T-helper 2 cell (primary cell): ENCODE measurements at regions not wholly inside any gene's neighbourhood (a gene's known extent, or its start where the extent isn't known, plus 50 kb on each side); places are given as distances from the start of the nearest gene placed in this dataset.

Experiments used
- DNase-seq, 5 experiments: peaks; one replicate each; pipeline versions ENCODE4 v3.0.0 to v3.0.0-alpha.2; 2012 to 2022

GRCh38 chr16:85503679-85504231 lies 109.4 kb upstream of the GSE1 start:
- no peak for DNase-seq

DNA sequence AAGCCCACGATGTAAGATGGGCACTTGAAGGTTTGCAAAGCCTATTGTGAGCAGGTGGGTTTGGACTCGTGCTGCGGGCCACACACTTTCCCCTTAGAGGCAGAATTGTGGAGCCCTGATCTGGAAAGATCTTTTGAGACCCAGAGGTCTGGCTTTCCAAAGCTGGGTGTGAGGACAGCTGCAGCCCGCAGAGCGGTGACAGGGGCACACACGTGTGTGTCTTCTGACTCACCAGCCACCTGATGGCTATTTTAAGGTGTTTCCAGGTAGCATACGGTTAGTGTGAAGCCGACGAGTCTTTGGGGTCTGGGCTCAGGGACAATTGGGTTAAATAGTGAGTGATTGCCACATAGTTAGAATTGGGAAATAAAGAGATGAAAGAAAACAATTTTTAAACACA lies 108.9 kb upstream of the GSE1 start:
- DNase-seq = no peak

DNA sequence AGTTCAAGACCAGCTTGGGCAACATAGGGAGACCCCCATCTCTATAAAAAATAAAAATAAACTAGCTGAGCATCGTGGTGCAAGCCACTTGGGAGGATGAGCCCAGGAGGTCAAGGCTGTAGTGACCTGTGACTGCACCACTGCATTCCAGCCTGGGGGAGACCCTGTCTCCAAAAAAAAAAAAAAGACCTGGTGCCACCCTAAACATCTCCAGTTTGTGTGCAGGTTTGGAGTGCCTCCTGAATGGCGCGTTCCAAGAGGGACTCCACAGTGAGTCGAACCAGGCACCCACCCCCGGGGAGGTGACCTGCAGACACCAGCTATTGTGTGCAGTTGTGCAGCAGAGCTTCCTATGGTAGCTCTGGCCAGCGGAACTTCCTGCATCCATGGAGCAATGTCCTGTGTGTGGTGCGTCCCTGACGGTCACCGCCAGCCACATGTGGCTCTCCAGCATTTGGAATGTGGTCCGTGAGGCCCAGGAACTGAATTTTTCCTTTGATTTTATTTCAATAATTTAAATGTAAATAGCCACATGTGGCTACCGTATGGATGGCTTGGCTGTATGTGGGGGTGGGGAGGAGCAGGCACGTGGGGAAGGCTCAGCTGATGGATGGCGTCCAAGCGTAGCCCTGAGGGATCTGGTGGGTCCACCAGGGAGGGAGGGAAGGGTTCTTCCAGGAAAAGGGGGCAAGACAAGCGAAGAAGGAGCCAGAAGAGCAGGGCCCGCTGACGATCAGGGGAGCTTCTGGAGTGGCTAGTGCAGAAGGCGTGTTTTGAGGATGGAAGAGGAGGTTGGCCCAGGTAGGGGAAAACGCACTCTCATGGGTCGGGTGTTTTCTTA lies 107.1 kb upstream of the GSE1 start:
- DNase-seq = no peak

DNA sequence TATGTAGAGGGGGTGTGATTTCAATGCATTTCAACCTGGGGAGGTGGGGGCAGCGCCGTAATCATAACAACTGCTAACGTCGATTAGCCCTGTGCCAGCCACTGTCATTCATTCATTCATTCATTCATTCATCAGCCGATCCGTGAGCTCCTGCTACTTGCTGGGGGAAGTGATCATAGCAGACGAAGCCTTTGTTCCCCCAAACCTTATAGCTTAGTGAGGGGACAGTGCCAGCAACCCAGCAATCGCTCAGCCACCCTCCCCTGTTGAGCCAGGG lies 106.5 kb upstream of the GSE1 start:
- no peak for DNase-seq

DNA sequence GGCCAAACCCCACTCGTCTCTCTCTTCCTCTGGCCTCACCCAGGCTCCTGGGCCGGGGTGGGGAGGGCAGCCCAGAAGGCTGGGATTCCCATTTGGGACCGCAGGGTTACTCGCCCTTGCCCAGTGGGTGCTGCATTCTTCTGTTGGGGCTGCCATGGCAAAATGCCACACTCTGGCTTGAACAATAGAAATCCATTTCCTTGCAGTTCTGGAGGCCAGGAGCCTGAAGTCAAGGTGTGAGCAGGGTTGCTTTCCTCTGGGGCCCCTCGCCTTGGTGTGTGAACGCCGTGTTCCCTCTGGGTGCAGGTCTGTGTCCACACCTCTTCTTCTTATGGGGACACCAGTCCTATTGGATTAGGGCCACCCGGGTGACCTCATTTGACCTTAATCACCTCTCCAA lies 105.8 kb upstream of the GSE1 start:
- DNase-seq = no peak

DNA sequence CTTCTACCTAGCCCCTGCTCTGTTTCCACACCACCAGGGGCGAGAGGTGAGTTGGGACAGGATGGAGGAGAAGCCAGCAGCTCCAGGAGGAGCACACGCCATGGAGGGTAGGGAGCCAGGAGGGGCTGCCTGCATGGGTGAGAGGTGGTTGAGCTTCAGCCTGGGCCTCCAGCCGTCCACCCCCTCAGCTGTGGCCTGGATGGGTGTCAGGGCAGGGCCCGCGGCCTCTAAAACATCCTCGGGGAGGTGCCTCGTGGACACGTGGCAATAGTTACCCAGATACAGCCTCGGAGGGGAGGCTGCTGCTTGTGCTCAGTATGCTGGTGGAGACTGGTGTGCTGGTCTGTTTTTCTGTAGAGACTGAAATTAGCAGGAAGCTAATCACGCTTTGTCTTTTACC lies 104.7 kb upstream of the GSE1 start:
- DNase-seq = no peak

DNA sequence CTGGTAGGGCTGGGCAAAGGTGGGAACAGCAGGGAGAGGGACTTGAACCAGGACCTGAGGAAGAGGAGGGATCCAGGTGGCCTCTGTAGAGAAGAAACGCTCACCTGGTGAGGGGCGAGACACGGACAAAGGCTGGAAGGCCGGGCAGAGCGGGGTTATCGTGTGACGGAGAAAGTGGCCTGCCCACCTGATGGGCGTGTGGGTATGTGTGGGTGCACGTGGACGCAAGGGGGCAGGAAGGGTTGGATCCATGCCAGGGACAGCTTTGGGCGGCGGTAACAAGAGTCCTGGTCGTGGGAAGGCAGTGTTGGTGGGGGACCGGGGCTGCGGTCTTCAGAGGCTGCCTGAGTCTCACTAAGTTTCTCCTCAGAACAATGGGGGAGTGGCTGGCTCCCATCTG lies 104.1 kb upstream of the GSE1 start:
- DNase-seq = no peak

- no peak for DNase-seq
Observed at GRCh38 chr16:85510041-85510659, 103.0 kb upstream of the GSE1 start.

DNA sequence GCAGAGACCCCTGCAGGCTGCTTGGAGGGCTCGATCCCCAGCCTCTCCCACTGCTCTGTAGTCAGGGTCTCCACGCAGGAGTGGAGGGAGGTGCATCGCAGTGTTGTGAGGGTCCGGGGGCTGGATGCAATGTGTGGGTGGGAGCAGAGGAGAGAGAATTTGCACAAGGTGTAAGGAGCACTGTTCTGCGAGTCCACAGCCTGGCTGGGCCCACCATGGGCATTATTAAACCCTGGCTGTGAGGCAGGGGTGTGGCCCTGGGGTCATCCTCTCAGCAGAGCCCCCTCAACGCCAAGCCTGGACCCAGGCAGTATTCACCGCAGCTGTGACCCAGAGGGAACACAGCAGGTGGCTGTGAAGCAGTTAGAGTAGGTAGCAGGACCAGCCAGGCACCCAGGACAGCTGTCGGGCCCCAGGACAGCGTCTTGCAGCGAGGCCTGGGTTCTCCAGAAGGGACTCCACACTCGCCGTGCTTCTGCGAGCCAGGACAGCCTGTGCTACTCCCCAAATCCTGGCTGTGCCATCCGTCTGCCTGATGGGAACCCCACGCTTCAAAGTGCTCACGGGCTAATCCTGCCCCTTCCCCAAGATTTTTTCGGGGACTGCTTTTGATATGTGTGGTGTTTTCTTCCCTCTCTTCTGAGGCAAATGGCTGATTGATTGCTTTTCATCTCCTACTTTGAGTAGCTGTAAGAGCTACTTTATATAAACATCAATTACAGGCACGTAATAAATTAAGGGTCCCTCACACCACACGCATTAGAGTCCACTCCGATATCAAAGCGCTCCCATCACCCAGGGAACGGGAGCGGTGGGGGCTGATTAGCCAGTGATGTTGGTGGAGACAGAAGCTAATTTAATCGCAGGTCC lies 100.9 kb upstream of the GSE1 start:
- DNase-seq = no peak

DNA sequence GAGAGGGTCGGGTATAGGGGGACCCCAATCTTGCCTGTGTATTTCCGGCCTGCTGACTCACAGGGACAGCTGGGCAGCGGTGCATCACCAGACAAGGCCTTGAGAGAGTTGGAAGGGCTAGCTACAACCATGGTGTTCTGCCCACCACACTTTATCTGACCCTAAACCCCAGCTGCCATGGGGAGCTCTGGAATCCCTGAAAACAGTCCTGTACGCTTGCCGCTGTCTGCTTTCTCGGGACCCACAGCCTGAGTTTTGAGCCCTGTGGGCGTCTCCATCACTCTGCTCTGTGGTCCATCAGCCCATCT lies 100.4 kb upstream of the GSE1 start:
- no peak for DNase-seq

DNA sequence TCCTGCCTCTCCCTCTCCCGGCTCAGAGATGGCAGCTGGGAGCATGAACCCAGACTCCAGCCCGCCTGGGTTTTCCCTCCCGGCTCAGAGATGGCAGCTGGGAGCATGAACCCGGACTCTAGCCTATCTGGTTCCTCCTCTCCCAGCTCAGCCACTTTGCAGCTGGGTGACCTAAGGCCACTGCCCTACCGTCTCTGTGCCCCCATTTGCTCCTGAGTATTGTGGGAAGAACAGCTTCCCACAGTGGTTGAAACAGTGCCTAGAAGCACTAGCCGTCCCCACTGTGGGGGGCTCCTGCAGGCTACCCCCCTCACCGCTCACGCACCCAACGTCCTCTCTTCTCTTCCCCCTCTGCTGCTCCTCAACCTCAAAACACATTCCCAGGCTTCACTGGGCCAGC lies 99.9 kb upstream of the GSE1 start:
- DNase-seq = no peak

- DNase-seq = no peak
Observed at GRCh38 chr16:85513649-85514048, 99.5 kb upstream of the GSE1 start.

- DNase-seq = no peak
Observed at GRCh38 chr16:85514295-85514597, 98.9 kb upstream of the GSE1 start.

- no peak for DNase-seq
Observed at GRCh38 chr16:85514598-85515318, 98.4 kb upstream of the GSE1 start.

DNA sequence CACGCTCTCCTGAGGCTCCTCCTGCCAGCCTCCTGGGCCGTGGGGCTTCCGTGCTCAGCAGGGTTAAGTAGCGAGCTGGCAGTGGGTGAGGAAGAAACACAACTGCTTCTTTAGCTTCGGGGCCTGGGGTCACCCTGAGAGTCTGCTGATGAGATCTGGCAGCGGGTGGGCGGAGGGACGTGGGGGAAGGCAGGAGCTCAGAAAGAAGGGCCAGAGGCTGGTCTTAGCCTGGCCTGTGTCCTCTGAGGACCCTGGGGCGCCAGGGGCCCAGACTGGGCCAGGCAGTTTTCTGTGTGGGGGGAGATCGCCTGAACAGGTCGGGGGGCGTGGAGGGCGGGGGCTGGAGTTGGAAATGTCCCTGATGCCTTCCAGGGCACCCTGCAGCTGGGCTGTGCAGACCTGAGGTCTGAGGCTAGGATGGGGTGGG lies 97.8 kb upstream of the GSE1 start:
- no peak for DNase-seq

- no peak for DNase-seq
Observed at GRCh38 chr16:85515830-85516397, 97.2 kb upstream of the GSE1 start.

GRCh38 chr16:85517154-85517553 lies 96.0 kb upstream of the GSE1 start:
- DNase-seq = no peak

DNA sequence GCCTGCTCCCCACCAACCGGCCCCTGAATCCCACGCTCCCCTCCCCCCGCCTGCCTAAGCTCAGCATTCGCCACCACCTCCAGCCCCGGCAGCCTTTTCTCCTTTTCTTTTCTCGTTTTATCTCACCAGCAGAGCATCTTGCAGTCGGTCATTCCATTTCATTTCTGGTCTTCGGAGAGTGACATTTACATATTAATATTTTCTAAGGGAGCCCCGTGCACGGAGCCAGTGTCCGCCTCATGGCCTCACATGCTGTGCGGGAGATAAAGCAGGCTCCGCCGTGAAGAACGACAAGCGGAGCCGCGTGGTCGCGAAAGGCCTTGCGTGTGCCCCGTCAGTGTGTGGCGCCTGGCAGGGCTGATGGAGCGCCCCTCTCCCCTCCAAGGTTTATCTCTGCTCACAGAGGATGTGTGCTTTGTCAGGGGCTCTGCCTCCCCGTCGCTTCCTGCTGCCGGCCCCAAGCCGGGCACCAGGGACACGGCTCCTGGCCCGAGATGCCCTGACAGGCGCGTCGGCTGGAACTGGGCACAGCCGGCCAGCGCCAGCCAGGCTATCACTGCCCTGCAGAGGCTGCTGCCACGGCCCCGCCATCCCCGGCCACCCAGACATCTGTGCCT lies 95.5 kb upstream of the GSE1 start:
- no peak for DNase-seq

GRCh38 chr16:85518398-85519049 lies 94.6 kb upstream of the GSE1 start:
- peak in 1 of 5 experiments; percentile 77 for DNase-seq

GRCh38 chr16:85519050-85519440 lies 94.1 kb upstream of the GSE1 start:
- peak in 2 of 5 experiments; percentile 15 to 72 for DNase-seq

- peak in 2 of 5 experiments; percentile 17 to 74 for DNase-seq
Observed at GRCh38 chr16:85519540-85520231, 93.4 kb upstream of the GSE1 start.
